HG03439 (cell line): ENCODE measurements at regions not wholly inside any gene's neighbourhood (a gene's known extent, or its start where the extent isn't known, plus 50 kb on each side); places are given as distances from the start of the nearest gene placed in this dataset.

Experiments used
- ATAC-seq: cut with Tn5 transposase; IDR thresholded peaks from one replicate; pipeline ENCODE4 v1.9.1; 2021; ENCODE audit warnings: mild to moderate bottlenecking, moderate library complexity; ENCODE audit not compliant: unreplicated experiment

DNA sequence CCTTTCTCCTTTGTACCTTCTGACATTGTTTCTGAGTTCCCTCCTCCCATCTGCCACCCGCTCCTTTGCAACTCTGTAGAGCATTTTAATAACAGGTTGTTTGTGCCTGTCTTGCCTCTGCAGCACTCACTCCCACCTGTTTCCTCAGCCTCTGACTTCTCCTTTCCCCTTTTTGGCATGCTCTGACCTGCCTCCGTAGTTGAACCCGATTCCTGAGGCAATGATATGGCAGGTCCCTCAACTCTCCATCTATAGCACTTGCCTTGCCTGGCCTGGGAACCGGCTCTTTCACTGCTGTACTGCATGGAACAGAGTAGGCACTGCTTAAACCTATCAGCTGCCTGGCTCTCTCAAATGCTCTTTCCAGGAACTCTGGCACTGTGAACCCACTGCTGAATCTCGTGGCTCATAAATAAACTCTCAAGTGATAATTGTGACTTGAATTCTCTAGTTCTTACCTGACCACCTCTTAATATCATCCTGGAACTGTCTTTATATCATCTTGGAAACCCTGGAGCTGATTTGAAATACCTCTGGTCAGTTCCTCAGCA is 50.3 kb downstream of the UTRN start:
- peak; percentile 27 for ATAC-seq

- ATAC-seq, result peak; percentile 72
These were observed 50.8 kb downstream of the UTRN start for GRCh38 chr6:144335914-144336313.

DNA sequence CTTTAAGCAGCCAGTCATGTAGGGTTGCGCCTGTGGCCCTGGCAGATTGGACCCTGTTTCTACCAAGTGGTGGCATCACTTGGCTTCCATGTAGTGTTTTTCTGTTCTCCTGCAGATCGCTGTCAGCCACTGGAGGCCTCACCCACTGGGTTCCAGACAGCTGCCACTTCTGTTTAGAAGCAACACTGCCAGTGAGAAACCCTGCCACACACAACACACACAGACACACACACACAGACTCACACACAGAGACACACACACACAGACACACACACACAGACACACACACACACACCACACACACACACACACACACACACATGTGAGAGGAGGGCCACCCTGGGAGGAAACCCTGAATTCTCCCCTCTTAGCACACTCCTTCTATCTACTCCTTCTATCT is 51.8 kb downstream of the UTRN start:
- no peak for ATAC-seq

DNA sequence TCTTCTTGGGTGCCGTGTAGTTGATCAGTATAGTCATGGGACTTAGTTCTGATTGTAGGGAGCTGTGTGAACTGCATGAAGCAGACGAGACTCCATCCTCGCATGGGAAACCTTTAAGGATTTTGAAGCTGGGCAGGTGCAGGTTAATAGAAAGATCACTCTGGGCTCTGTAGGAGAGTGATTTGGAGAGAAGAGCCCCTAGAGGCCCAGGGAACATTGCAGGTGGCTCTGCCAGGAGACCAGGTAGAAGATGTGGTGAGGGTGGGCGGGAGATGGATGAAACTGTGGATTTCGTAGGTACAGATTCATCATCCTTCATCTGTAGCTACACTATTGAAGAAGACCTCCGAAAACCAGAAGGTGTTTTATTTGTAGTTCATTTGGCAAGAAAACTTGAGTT is 53.3 kb downstream of the UTRN start:
- ATAC-seq, result no peak

GRCh38 chr6:144338951-144339700 is 54.0 kb downstream of the UTRN start:
- ATAC-seq, result no peak

GRCh38 chr6:144339859-144340452 is 54.8 kb downstream of the UTRN start:
- no peak for ATAC-seq

GRCh38 chr6:144340541-144341371 is 55.6 kb downstream of the UTRN start:
- ATAC-seq, result no peak

- ATAC-seq, result peak; percentile 57
These were observed 56.8 kb downstream of the UTRN start for GRCh38 chr6:144341831-144342527.

GRCh38 chr6:144343701-144344428 is 58.7 kb downstream of the UTRN start:
- ATAC-seq, result peak; percentile 46

- peak; percentile 44 for ATAC-seq
These were observed 59.5 kb downstream of the UTRN start for GRCh38 chr6:144344646-144345045.

DNA sequence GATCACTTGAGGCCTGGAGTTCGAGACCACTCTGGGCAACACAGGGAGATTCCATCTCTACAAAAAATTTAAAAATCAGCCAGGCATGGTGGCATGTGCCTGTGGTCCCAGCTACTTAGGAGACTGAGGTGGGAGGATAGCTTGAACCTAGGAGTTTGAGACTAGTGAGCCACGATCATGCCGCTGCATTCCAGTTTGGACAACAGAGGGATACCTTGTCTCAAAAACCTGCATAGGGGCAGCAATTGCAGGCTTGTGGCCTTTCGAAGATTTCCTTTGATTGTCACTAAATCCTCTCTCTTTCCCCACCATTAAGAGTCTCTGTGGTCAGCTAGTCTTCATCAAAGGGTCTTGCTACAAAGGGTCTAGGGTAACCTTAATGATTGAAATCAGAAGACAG is 60.3 kb downstream of the UTRN start:
- ATAC-seq, result no peak

DNA sequence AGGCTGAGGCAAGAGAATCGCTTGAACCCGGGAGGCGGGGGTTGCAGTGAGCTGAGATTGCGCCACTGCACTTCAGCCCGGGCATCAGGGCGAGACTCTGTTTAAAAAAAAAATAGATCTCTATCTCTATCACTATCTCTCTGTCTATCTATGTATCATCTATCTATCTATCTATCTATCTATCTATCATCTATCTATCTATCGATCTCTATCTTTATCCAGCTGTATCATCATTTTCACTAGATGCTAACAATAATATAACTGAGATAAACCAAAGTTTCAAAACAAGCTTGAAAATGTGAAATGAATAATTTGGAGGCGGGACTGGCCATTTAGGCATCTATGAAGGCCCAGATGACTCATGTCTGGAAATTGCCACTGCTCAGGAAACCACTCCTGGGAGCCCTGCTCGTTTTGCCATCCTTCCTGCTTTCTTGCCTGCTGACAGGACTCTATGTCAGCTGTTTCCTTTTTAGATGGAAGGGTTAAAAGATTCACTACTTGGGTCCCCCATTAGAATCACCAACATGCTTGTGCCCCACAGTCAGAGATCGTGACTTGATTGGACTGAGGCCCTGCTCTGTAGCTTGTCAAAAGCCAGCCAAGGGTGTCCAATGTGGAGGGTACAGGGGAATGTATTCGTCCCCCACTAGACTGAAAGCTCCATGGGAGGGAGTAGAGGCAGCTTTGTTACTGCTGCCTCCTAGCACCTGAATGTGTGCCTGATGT is 61.7 kb downstream of the UTRN start:
- ATAC-seq, result no peak

GRCh38 chr6:144347448-144347759 is 62.3 kb downstream of the UTRN start:
- ATAC-seq, result no peak

DNA sequence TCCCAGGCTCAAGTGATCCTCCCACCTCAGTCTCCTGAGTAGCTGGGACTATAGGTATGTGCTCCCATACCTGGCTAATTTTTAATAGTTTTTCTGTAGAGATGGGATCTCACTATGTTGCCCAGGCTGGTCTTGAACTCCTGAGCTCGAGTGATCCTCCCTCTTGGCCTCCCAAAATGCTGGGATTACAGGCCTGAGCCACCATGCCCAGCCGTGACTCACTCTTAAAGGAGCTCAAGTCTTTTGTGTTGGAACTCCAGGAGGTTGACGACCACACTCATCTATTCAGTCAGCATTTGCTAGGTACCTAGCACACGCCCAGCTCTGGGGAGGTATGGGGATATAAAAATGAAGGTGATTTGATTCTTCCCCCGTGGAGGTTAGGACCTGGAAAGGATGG is 62.8 kb downstream of the UTRN start:
- ATAC-seq, result no peak

- ATAC-seq, result no peak
These were observed 64.8 kb downstream of the UTRN start for GRCh38 chr6:144349690-144350527.

- ATAC-seq, result no peak
These were observed 65.4 kb downstream of the UTRN start for GRCh38 chr6:144350528-144350880.

- no peak for ATAC-seq
These were observed 66.4 kb downstream of the UTRN start for GRCh38 chr6:144351379-144352127.

GRCh38 chr6:144352331-144352730 is 67.2 kb downstream of the UTRN start:
- ATAC-seq, result no peak
